ENCODE measurements at regions not wholly inside any gene's neighbourhood (a gene's known extent, or its start where the extent isn't known, plus 50 kb on each side); places are given as distances from the start of the nearest gene placed in this dataset.

DNA sequence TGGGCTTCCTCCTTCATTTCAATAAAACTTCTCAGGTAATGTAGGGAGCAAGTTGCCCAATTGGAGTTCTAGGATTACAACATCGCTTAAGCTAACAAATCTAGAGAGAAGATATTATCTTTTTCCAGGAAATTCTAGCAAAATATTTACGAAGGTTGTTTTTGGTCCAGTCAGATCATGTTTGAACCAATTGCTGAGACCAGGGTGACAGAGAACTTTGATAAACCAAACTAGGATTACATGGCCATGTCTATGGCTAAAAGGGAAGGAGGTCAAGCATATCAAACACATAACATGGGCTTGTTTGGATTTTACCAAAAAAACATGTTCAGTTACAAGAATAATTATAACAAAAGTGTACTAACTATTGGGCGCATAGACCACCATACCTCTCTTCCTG lies 442.4 kb upstream of the SGCG start:
- no peak for FAIRE-seq

DNA sequence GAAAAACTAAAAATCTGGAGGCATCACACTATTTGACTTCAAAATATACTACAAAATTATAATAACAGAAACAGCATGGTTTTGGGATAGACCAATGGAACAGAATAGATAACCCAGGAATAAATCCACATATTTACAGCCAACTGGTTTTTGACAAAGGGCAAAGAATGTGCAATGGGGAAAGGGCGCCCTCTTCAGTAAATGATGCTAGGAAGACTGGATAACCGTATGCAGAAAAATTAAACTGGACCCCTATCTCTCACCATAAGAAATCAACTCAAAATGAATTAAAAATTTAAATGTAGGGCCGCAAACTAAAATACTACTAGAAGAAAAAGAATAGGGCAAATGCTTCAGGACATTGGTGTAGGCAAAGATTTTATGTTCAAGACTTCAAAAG lies 440.5 kb upstream of the SGCG start:
- Histone ChIP-seq H3K36me3 (ENCODE audit: control insufficient read depth in 2 of 2, extremely low read depth in 1 of 2, insufficient read depth in 2 of 2, low read length in 2 of 2) (no peaks in the 10 kb centered on the region), H3K9me1 (replicated peaks; ENCODE audit: control insufficient read depth, extremely low read depth, insufficient read depth, low read length) (no peaks in the 10 kb centered on the region), H3K4me2 (ENCODE audit: insufficient read depth, low read length) (no peak overlapping the region), H3K4me3 (replicated peaks in 1 of 3; ENCODE audit: insufficient read depth in 1 of 3, low read depth in 1 of 3, low read length in 3 of 3) (no peak overlapping the region), H3K79me2 (ENCODE audit: control insufficient read depth, insufficient read depth, low read length) (no peaks in the 10 kb centered on the region), H2AFZ (ENCODE audit: low read depth, low read length) (no peak overlapping the region), H3K9ac (replicated peaks; ENCODE audit: extremely low read depth, insufficient read depth, low read length) (no peak overlapping the region), H3K27me3 (ENCODE audit: control insufficient read depth in 2 of 2, insufficient read depth in 2 of 2, low read length in 2 of 2) (no peaks in the 10 kb centered on the region), H3K9me3 (replicated peaks; ENCODE audit: control insufficient read depth, insufficient read depth, low read length) (no peaks in the 10 kb centered on the region), H3K4me1 (ENCODE audit: control insufficient read depth, extremely low read depth, insufficient read depth, low read length) (no peaks in the 10 kb centered on the region), H3K27ac (ENCODE audit: insufficient read depth, low read depth, low read length) (no peak overlapping the region), H4K20me1 (replicated peaks; ENCODE audit: control insufficient read depth, extremely low read depth, insufficient read depth, low read length) (no peaks in the 10 kb centered on the region)
- dilution Hi-C loops (cut with MboI; ENCODE audit: extremely low pct_ligation_motif_present, low sequenced_read_pairs) = no loop called here
- no TSS peak for BruUV-seq (replicated peaks)
- intact Hi-C loops (cut with micrococcal nuclease) = no loop called here
- ChIA-PET POLR2A (no interaction called here), CTCF (no interaction called here)
- FAIRE-seq (no peak), DNase-seq (ENCODE audit: low read depth, low spot score) (no peak)
- TF ChIP-seq POLR2AphosphoS5 (IDR thresholded peaks at IDR 0.05; ENCODE audit: insufficient read depth, low read depth, low read length) (no peak), POLR2A (IDR thresholded peaks at IDR 0.05; ENCODE audit: low read depth, low read length) (no peak), FOS (IDR thresholded peaks at IDR 0.05; ENCODE audit: borderline replicate concordance, insufficient read depth, low read length) (no peak), GATA2 (IDR thresholded peaks at IDR 0.05; ENCODE audit: insufficient read depth, insufficient read length, low read depth, low read length) (no peak), EZH2 (IDR thresholded peaks at IDR 0.05; ENCODE audit: borderline replicate concordance, low read depth, low read length, severe bottlenecking) (no peak), MYC (IDR thresholded peaks at IDR 0.05; ENCODE audit: low read depth, low read length) (no peak), JUN (IDR thresholded peaks at IDR 0.05; ENCODE audit: borderline replicate concordance, insufficient read depth, insufficient read length, low read depth) (no peak)
- TF ChIP-seq, protein P1, sequence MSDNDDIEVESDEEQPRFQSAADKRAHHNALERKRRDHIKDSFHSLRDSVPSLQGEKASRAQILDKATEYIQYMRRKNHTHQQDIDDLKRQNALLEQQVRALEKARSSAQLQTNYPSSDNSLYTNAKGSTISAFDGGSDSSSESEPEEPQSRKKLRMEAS (IDR thresholded peaks at IDR 0.05; ENCODE audit: insufficient read depth, insufficient read length) = no peak

More for the DNA sequence above, 442.4 kb upstream of the SGCG start:
- TF ChIP-seq POLR2AphosphoS5 (IDR thresholded peaks at IDR 0.05; ENCODE audit: insufficient read depth, low read depth, low read length) = no peak
- Histone ChIP-seq H3K27ac (ENCODE audit: insufficient read depth, low read depth, low read length) (no peak overlapping the region), H3K4me1 (ENCODE audit: control insufficient read depth, extremely low read depth, insufficient read depth, low read length) (no peaks in the 10 kb centered on the region), H3K9me3 (replicated peaks; ENCODE audit: control insufficient read depth, insufficient read depth, low read length) (no peaks in the 10 kb centered on the region), H4K20me1 (replicated peaks; ENCODE audit: control insufficient read depth, extremely low read depth, insufficient read depth, low read length) (no peaks in the 10 kb centered on the region), H3K4me2 (ENCODE audit: insufficient read depth, low read length) (no peak overlapping the region), H2AFZ (ENCODE audit: low read depth, low read length) (no peak overlapping the region), H3K27me3 (ENCODE audit: control insufficient read depth in 2 of 2, insufficient read depth in 2 of 2, low read length in 2 of 2) (no peaks in the 10 kb centered on the region), H3K4me3 (replicated peaks in 1 of 3; ENCODE audit: insufficient read depth in 1 of 3, low read depth in 1 of 3, low read length in 3 of 3) (no peak overlapping the region), H3K79me2 (ENCODE audit: control insufficient read depth, insufficient read depth, low read length) (no peaks in the 10 kb centered on the region), H3K36me3 (ENCODE audit: control insufficient read depth in 2 of 2, extremely low read depth in 1 of 2, insufficient read depth in 2 of 2, low read length in 2 of 2) (no peaks in the 10 kb centered on the region), H3K9ac (replicated peaks; ENCODE audit: extremely low read depth, insufficient read depth, low read length) (no peak overlapping the region), H3K9me1 (replicated peaks; ENCODE audit: control insufficient read depth, extremely low read depth, insufficient read depth, low read length) (no peaks in the 10 kb centered on the region)
- POLR2A ChIA-PET = no interaction called here
- CTCF ChIA-PET = no interaction called here
- no peak for DNase-seq (ENCODE audit: low read depth, low spot score)
- dilution Hi-C loops (cut with MboI; ENCODE audit: extremely low pct_ligation_motif_present, low sequenced_read_pairs) (no loop called here), intact Hi-C loops (cut with micrococcal nuclease) (no loop called here)
- BruUV-seq (replicated peaks) = no TSS peak

Data from endothelial cell of umbilical vein (primary cell).